Thyroid gland (tissue), 4 donors: ENCODE measurements at regions not wholly inside any gene's neighbourhood (a gene's known extent, or its start where the extent isn't known, plus 50 kb on each side); places are given as distances from the start of the nearest gene placed in this dataset.

Experiments used
- DNase-seq, 2 donors: peaks; one replicate each; pipeline ENCODE4 v3.0.0-alpha.2; 2019
- H3K27ac ChIP-seq, 3 donors: fragments of 200-600 bp; sonication (generic); 1 replicate in 2 of 3; 2 replicates in 1 of 3; pipeline ENCODE4 v1.5.1; 2016 to 2019; ENCODE audit warnings: mild to moderate bottlenecking in 1 of 3, moderate library complexity in 1 of 3
- H3K27me3 ChIP-seq: fragments of 200-600 bp; sonication (generic); one replicate; pipeline ENCODE4 v1.5.1; 2019
- H3K36me3 ChIP-seq, 2 donors: fragments of 200-600 bp; sonication (generic); one replicate each; pipeline ENCODE4 v1.5.1; 2016 to 2019
- H3K4me1 ChIP-seq, 2 donors: fragments of 200-600 bp; sonication (generic); one replicate each; pipeline ENCODE4 v1.5.1; 2017 to 2019
- H3K4me3 ChIP-seq, 3 donors: fragments of 200-600 bp; sonication (generic); replicated peaks in 1 of 3; 1 replicate in 2 of 3; 2 replicates in 1 of 3; pipeline ENCODE4 v1.5.1; 2016; ENCODE audit warnings: mild to moderate bottlenecking in 1 of 3
- H3K9me3 ChIP-seq: fragments of 200-600 bp; sonication (generic); one replicate; pipeline ENCODE4 v1.5.1; 2017
- CTCF ChIP-seq, 6 experiments: fragments of 200-600 bp in 3 of 6; fragments of 450-650 bp in 3 of 6; sonication (generic) in 3 of 6; IDR thresholded peaks; one replicate each; pipeline ENCODE4 v1.5.1; 2016 to 2019; ENCODE audit warnings: antibody characterized with exemption in 6 of 6, mild to moderate bottlenecking in 2 of 6, inconsistent platforms in 1 of 6, moderate library complexity in 1 of 6
- POLR2A ChIP-seq, 2 donors: fragments of 450-650 bp; IDR thresholded peaks; one replicate each; pipeline ENCODE4 v1.6.1; 2017; ENCODE audit warnings: antibody characterized with exemption in 2 of 2, mild to moderate bottlenecking in 2 of 2, moderate library complexity in 1 of 2
- WGBS, 2 donors: methylation state at CpG; one replicate each; pipeline ENCODE4 v1.1.5; 2017; 5-methylcytosine and 5-hydroxymethylcytosine counted together
- intact Hi-C: fragments of 100-400 bp; cut with DNase I; formaldehyde crosslinking; loops from one replicate; pipeline ENCODE4 v1.15.1; 2023

- no peak overlapping the region for H3K4me3 ChIP-seq
- DNase-seq = no peak
- no peaks in the 10 kb centered on the region for H3K36me3 ChIP-seq
- intact Hi-C loops = no loop called here
- TF ChIP-seq POLR2A (IDR thresholded peaks at IDR 0.05) (no peak), CTCF (IDR thresholded peaks at IDR 0.05) (no peak)
- H3K4me1 ChIP-seq = no peaks in the 10 kb centered on the region
- H3K9me3 ChIP-seq = no peaks in the 10 kb centered on the region
- no peaks in the 10 kb centered on the region for H3K27me3 ChIP-seq
- H3K27ac ChIP-seq = no peak overlapping the region
- 93 to 96% methylated on average over 9 of the region's 9 CpGs for WGBS, 2 donors
These were observed 68.7 kb upstream of the GPM6B start for GRCh38 chrX:13885591-13885990.

GRCh38 chrX:13876652-13877051, 59.8 kb upstream of the GPM6B start:
- Histone ChIP-seq H3K4me3 (no peak overlapping the region), H3K4me1 (no peaks in the 10 kb centered on the region), H3K27me3 (no peaks in the 10 kb centered on the region), H3K9me3 (no peaks in the 10 kb centered on the region), H3K27ac (no peak overlapping the region), H3K36me3 (no peaks in the 10 kb centered on the region)
- 62% methylated on average over 3 of the region's 4 CpGs; no CpG with 5 or more reads in 1 of the 2 donors for WGBS, 2 donors
- intact Hi-C loops = no loop called here
- no peak for DNase-seq
- TF ChIP-seq CTCF (IDR thresholded peaks at IDR 0.05) = no peak
- no peak for TF ChIP-seq POLR2A (IDR thresholded peaks at IDR 0.05)

- Histone ChIP-seq H3K36me3 (no peaks in the 10 kb centered on the region), H3K4me1 (no peaks in the 10 kb centered on the region), H3K27ac (no peak overlapping the region), H3K9me3 (no peaks in the 10 kb centered on the region), H3K27me3 (no peaks in the 10 kb centered on the region), H3K4me3 (no peak overlapping the region)
- WGBS, 2 donors = 58 to 69% methylated on average over 3 of the region's 3 CpGs
- TF ChIP-seq CTCF (IDR thresholded peaks at IDR 0.05) = no peak
- no peak for TF ChIP-seq POLR2A (IDR thresholded peaks at IDR 0.05)
- no peak for DNase-seq
- intact Hi-C loops = no loop called here
These were observed 58.7 kb upstream of the GPM6B start for GRCh38 chrX:13875572-13875971.

- H3K9me3 ChIP-seq = no peaks in the 10 kb centered on the region
- no peak for TF ChIP-seq POLR2A (IDR thresholded peaks at IDR 0.05)
- TF ChIP-seq CTCF (IDR thresholded peaks at IDR 0.05) = no peak
- no peak overlapping the region for H3K4me3 ChIP-seq
- H3K4me1 ChIP-seq = no peaks in the 10 kb centered on the region
- intact Hi-C loops = no loop called here
- no peaks in the 10 kb centered on the region for H3K27me3 ChIP-seq
- H3K36me3 ChIP-seq = no peaks in the 10 kb centered on the region
- DNase-seq = no peak
- no peak overlapping the region for H3K27ac ChIP-seq
These were observed 51.7 kb upstream of the GPM6B start for GRCh38 chrX:13868591-13868990.
